ENCODE measurements at regions not wholly inside any gene's neighbourhood (a gene's known extent, or its start where the extent isn't known, plus 50 kb on each side); places are given as distances from the start of the nearest gene placed in this dataset.

- TF ChIP-seq, protein P1, sequence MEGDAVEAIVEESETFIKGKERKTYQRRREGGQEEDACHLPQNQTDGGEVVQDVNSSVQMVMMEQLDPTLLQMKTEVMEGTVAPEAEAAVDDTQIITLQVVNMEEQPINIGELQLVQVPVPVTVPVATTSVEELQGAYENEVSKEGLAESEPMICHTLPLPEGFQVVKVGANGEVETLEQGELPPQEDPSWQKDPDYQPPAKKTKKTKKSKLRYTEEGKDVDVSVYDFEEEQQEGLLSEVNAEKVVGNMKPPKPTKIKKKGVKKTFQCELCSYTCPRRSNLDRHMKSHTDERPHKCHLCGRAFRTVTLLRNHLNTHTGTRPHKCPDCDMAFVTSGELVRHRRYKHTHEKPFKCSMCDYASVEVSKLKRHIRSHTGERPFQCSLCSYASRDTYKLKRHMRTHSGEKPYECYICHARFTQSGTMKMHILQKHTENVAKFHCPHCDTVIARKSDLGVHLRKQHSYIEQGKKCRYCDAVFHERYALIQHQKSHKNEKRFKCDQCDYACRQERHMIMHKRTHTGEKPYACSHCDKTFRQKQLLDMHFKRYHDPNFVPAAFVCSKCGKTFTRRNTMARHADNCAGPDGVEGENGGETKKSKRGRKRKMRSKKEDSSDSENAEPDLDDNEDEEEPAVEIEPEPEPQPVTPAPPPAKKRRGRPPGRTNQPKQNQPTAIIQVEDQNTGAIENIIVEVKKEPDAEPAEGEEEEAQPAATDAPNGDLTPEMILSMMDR (IDR thresholded peaks at IDR 0.05), result no peak
- TF ChIP-seq POLR2AphosphoS5 (IDR thresholded peaks at IDR 0.05; ENCODE audit: low read depth, low read length), result no peak
- TF ChIP-seq, protein P2, sequence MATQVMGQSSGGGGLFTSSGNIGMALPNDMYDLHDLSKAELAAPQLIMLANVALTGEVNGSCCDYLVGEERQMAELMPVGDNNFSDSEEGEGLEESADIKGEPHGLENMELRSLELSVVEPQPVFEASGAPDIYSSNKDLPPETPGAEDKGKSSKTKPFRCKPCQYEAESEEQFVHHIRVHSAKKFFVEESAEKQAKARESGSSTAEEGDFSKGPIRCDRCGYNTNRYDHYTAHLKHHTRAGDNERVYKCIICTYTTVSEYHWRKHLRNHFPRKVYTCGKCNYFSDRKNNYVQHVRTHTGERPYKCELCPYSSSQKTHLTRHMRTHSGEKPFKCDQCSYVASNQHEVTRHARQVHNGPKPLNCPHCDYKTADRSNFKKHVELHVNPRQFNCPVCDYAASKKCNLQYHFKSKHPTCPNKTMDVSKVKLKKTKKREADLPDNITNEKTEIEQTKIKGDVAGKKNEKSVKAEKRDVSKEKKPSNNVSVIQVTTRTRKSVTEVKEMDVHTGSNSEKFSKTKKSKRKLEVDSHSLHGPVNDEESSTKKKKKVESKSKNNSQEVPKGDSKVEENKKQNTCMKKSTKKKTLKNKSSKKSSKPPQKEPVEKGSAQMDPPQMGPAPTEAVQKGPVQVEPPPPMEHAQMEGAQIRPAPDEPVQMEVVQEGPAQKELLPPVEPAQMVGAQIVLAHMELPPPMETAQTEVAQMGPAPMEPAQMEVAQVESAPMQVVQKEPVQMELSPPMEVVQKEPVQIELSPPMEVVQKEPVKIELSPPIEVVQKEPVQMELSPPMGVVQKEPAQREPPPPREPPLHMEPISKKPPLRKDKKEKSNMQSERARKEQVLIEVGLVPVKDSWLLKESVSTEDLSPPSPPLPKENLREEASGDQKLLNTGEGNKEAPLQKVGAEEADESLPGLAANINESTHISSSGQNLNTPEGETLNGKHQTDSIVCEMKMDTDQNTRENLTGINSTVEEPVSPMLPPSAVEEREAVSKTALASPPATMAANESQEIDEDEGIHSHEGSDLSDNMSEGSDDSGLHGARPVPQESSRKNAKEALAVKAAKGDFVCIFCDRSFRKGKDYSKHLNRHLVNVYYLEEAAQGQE (IDR thresholded peaks at IDR 0.05; ENCODE audit: insufficient read depth in 1 of 2, low read depth in 2 of 2, low read length in 1 of 2), result no peak
Measured at GRCh38 chr15:38698254-38698653, 133.6 kb upstream of the RASGRP1 start.

All from Panc1 (cell line).